ENCODE measurements at regions not wholly inside any gene's neighbourhood (a gene's known extent, or its start where the extent isn't known, plus 50 kb on each side); places are given as distances from the start of the nearest gene placed in this dataset.
A peak's percentile ranks its signal among the peaks of the same experiment; 100 is the strongest.

GRCh38 chr12:115228434-115228833 lies 544.5 kb upstream of the TBX3 start:
- Mint-ChIP-seq H3K9me3 (no peaks in the 10 kb centered on the region), H3K4me3 (no peak overlapping the region), H3K27me3 (ENCODE audit: low read depth) (no peaks in the 10 kb centered on the region), H3K36me3 (ENCODE audit: low read depth) (no peaks in the 10 kb centered on the region), H3K27ac (no peak overlapping the region), H3K4me1 (peaks cover 37% of the 10 kb centered on the region)
- no peak for TF ChIP-seq CTCF (IDR thresholded peaks at IDR 0.05; ENCODE audit: unreplicated experiment in 3 of 3)

GRCh38 chr12:115227137-115227615 lies 543.2 kb upstream of the TBX3 start:
- peaks cover 49% of the 10 kb centered on the region for H3K4me1 Mint-ChIP-seq
- no peak for TF ChIP-seq CTCF (IDR thresholded peaks at IDR 0.05; ENCODE audit: unreplicated experiment in 3 of 3)
- H3K27ac Mint-ChIP-seq, result no peak overlapping the region
- no peaks in the 10 kb centered on the region for H3K36me3 Mint-ChIP-seq (ENCODE audit: low read depth)
- no peaks in the 10 kb centered on the region for H3K27me3 Mint-ChIP-seq (ENCODE audit: low read depth)
- H3K4me3 Mint-ChIP-seq, result no peak overlapping the region
- H3K9me3 Mint-ChIP-seq, result no peaks in the 10 kb centered on the region

GRCh38 chr12:115225845-115226244 lies 541.9 kb upstream of the TBX3 start:
- TF ChIP-seq CTCF (IDR thresholded peaks at IDR 0.05; ENCODE audit: unreplicated experiment in 3 of 3), result no peak
- Mint-ChIP-seq H3K4me3 (no peak overlapping the region), H3K27me3 (ENCODE audit: low read depth) (no peaks in the 10 kb centered on the region), H3K36me3 (ENCODE audit: low read depth) (no peaks in the 10 kb centered on the region), H3K9me3 (no peaks in the 10 kb centered on the region), H3K4me1 (peaks cover 49% of the 10 kb centered on the region), H3K27ac (peak overlapping the region; percentile 18 to 64 (median 34))

GRCh38 chr12:115223991-115224390 lies 540.0 kb upstream of the TBX3 start:
- no peak for TF ChIP-seq CTCF (IDR thresholded peaks at IDR 0.05; ENCODE audit: unreplicated experiment in 3 of 3)
- Mint-ChIP-seq H3K4me3 (no peak overlapping the region), H3K27me3 (ENCODE audit: low read depth) (no peaks in the 10 kb centered on the region), H3K9me3 (no peaks in the 10 kb centered on the region), H3K27ac (peak overlapping the region; percentile 65 to 81 (median 69)), H3K4me1 (peaks cover 49% of the 10 kb centered on the region), H3K36me3 (ENCODE audit: low read depth) (no peaks in the 10 kb centered on the region)

- H3K36me3 Mint-ChIP-seq (ENCODE audit: low read depth), result no peaks in the 10 kb centered on the region
- H3K27me3 Mint-ChIP-seq (ENCODE audit: low read depth), result no peaks in the 10 kb centered on the region
- TF ChIP-seq CTCF (IDR thresholded peaks at IDR 0.05; ENCODE audit: unreplicated experiment in 3 of 3), result no peak
- no peaks in the 10 kb centered on the region for H3K9me3 Mint-ChIP-seq
- no peak overlapping the region for H3K4me3 Mint-ChIP-seq
- H3K27ac Mint-ChIP-seq, result peak overlapping the region in 1 of 3 experiments; percentile 41
- H3K4me1 Mint-ChIP-seq, result peaks cover 50% of the 10 kb centered on the region
These were observed 539.3 kb upstream of the TBX3 start for GRCh38 chr12:115223322-115223721.

- no peaks in the 10 kb centered on the region for H3K27me3 Mint-ChIP-seq (ENCODE audit: low read depth)
- no peak overlapping the region for H3K27ac Mint-ChIP-seq
- H3K4me3 Mint-ChIP-seq, result no peak overlapping the region
- no peaks in the 10 kb centered on the region for H3K36me3 Mint-ChIP-seq (ENCODE audit: low read depth)
- peaks cover 49% of the 10 kb centered on the region for H3K4me1 Mint-ChIP-seq
- no peak for TF ChIP-seq CTCF (IDR thresholded peaks at IDR 0.05; ENCODE audit: unreplicated experiment in 3 of 3)
- no peaks in the 10 kb centered on the region for H3K9me3 Mint-ChIP-seq
These were observed 538.2 kb upstream of the TBX3 start for GRCh38 chr12:115222220-115222619.
